PFSK-1 (cell line): ENCODE measurements at regions not wholly inside any gene's neighbourhood (a gene's known extent, or its start where the extent isn't known, plus 50 kb on each side); places are given as distances from the start of the nearest gene placed in this dataset.

Experiments used
- FOXP2 ChIP-seq: optimal IDR thresholded peaks from 2 replicates; pipeline ENCODE3; 2011; ENCODE audit warnings: borderline replicate concordance, control low read depth, inconsistent platforms; ENCODE audit not compliant: insufficient read depth; ENCODE audit errors: extremely low read length, extremely low read depth
- POLR2AphosphoS5 ChIP-seq: IDR thresholded peaks from 2 replicates; pipeline ENCODE4 v1.6.1; 2012; ENCODE audit warnings: low read depth, mild to moderate bottlenecking, control low read depth, low read length, moderate library complexity
- REST ChIP-seq, 2 experiments: IDR thresholded peaks; 2 replicates each; pipeline versions ENCODE4 v1.6.1 to v1.8.0; 2011 to 2012; ENCODE audit warnings: low read depth in 2 of 2, low read length in 2 of 2, control low read depth in 1 of 2, inconsistent platforms in 1 of 2, mild to moderate bottlenecking in 1 of 2, moderate library complexity in 1 of 2; ENCODE audit not compliant: insufficient read depth in 1 of 2
- SIN3A ChIP-seq: IDR thresholded peaks from 2 replicates; pipeline ENCODE4 v1.6.1; 2012; ENCODE audit warnings: mild to moderate bottlenecking, low read length, moderate library complexity, borderline replicate concordance; ENCODE audit not compliant: insufficient read depth
- TAF1 ChIP-seq: IDR thresholded peaks from 2 replicates; pipeline ENCODE4 v1.6.1; 2012; ENCODE audit warnings: low read length, control low read depth, borderline replicate concordance; ENCODE audit not compliant: insufficient read depth

GRCh38 chr3:99418709-99419108 is 219.7 kb upstream of the COL8A1 start:
- TF ChIP-seq SIN3A (no peak), TAF1 (no peak), POLR2AphosphoS5 (no peak), FOXP2 (no peak), REST (IDR thresholded peaks at IDR 0.05; ENCODE audit: insufficient read depth in 1 of 2, low read depth in 2 of 2, low read length in 2 of 2) (no peak)

GRCh38 chr3:99418209-99418635 is 220.2 kb upstream of the COL8A1 start:
- TF ChIP-seq REST (IDR thresholded peaks at IDR 0.05; ENCODE audit: insufficient read depth in 1 of 2, low read depth in 2 of 2, low read length in 2 of 2) (no peak), TAF1 (no peak), POLR2AphosphoS5 (no peak), FOXP2 (no peak), SIN3A (no peak)

GRCh38 chr3:99413504-99413903 is 224.9 kb upstream of the COL8A1 start:
- TF ChIP-seq POLR2AphosphoS5 = no peak
- TF ChIP-seq REST (IDR thresholded peaks at IDR 0.05; ENCODE audit: insufficient read depth in 1 of 2, low read depth in 2 of 2, low read length in 2 of 2) = no peak
- TF ChIP-seq FOXP2 = no peak
- no peak for TF ChIP-seq TAF1

- TF ChIP-seq TAF1 (no peak), SIN3A (no peak), FOXP2 (no peak), POLR2AphosphoS5 (no peak)
Measured at GRCh38 chr3:99410789-99411311, 227.5 kb upstream of the COL8A1 start.

- no peak for TF ChIP-seq FOXP2
- TF ChIP-seq REST (IDR thresholded peaks at IDR 0.05; ENCODE audit: insufficient read depth in 1 of 2, low read depth in 2 of 2, low read length in 2 of 2) = no peak
- no peak for TF ChIP-seq SIN3A
- no peak for TF ChIP-seq TAF1
- no peak for TF ChIP-seq POLR2AphosphoS5
Measured at GRCh38 chr3:99409961-99410360, 228.4 kb upstream of the COL8A1 start.
